OCI-LY3 (cell line): ENCODE measurements at regions not wholly inside any gene's neighbourhood (a gene's known extent, or its start where the extent isn't known, plus 50 kb on each side); places are given as distances from the start of the nearest gene placed in this dataset.
A peak's percentile ranks its signal among the peaks of the same experiment; 100 is the strongest.

Source experiments
- H2AFZ ChIP-seq: fragments of 200-600, 300-600 bp; shearing (Covaris generic); 2 replicates; pipeline ENCODE4 v1.6.0; 2014; ENCODE audit warnings: antibody characterized with exemption, low read depth, low read length
- H3K27ac ChIP-seq: fragments of 200-600, 300-600 bp; sonication (generic); 2 replicates; pipeline ENCODE4 v1.5.1; 2014; ENCODE audit warnings: mild to moderate bottlenecking, low read length, moderate library complexity, mixed read lengths
- H3K27me3 ChIP-seq: fragments of 200-600, 300-600 bp; sonication (generic); 2 replicates; pipeline ENCODE4 v1.6.1; 2014; ENCODE audit warnings: low read depth, low read length, mixed read lengths
- H3K36me3 ChIP-seq: fragments of 200-600, 300-600 bp; sonication (generic); replicated peaks from 2 replicates; pipeline ENCODE3; 2014; ENCODE audit warnings: low read depth, low read length, mixed read lengths
- H3K4me1 ChIP-seq: fragments of 300-600, 200-600 bp; sonication (generic); 2 replicates; pipeline ENCODE4 v1.6.1; 2014; ENCODE audit warnings: low read length, mixed read lengths
- H3K4me2 ChIP-seq: fragments of 200-600, 300-600 bp; sonication (generic); 2 replicates; pipeline ENCODE4 v1.6.1; 2014; ENCODE audit warnings: low read length, mixed read lengths
- H3K4me3 ChIP-seq: fragments of 300-600, 200-600 bp; sonication (generic); 2 replicates; pipeline ENCODE4 v1.5.1; 2014; ENCODE audit warnings: antibody characterized with exemption, mild to moderate bottlenecking, low read length, moderate library complexity
- H3K79me2 ChIP-seq: fragments of 300-600, 200-600 bp; shearing (Covaris generic); 2 replicates; pipeline ENCODE4 v1.6.1; 2014; ENCODE audit warnings: mild to moderate bottlenecking, low read length, mixed read lengths
- H3K9ac ChIP-seq: fragments of 300-600, 200-600 bp; shearing (Covaris generic); 2 replicates; pipeline ENCODE4 v1.6.0; 2014; ENCODE audit warnings: mild to moderate bottlenecking, low read length, moderate library complexity
- H3K9me3 ChIP-seq: fragments of 200-600, 300-600 bp; shearing (Covaris generic); 2 replicates; pipeline ENCODE4 v1.6.1; 2014; ENCODE audit warnings: low read length, mixed read lengths; ENCODE audit not compliant: insufficient read depth
- H4K20me1 ChIP-seq: fragments of 200-600, 300-600 bp; sonication (generic); 2 replicates; pipeline ENCODE4 v1.6.1; 2016; ENCODE audit warnings: low read length, mixed read lengths; ENCODE audit not compliant: insufficient read depth
- EZH2phosphoT487 ChIP-seq: fragments of 200-600 bp; shearing (Covaris generic); IDR thresholded peaks from 2 replicates; pipeline ENCODE4 v1.6.1; 2018; ENCODE audit warnings: antibody characterized with exemption, mixed run types, low read depth
- TF ChIP-seq, protein P1 (sequence below): fragments of 200-600, 300-600 bp; sonication (generic); IDR thresholded peaks from 2 replicates; pipeline ENCODE4 v1.5.1; 2014; ENCODE audit warnings: antibody characterized with exemption, low read length, low read depth

GRCh38 chr15:67911727-67912126 is 71.9 kb upstream of the RNU6-1 start:
- Histone ChIP-seq H3K27me3 (0 out of 2 replicates have a peak, but pooled peaks cover 5% of the 10 kb centered on the region), H3K27ac (peak overlapping the region; percentile 31), H2AFZ (no peak overlapping the region), H3K36me3 (peaks cover 6% of the 10 kb centered on the region), H3K4me1 (peaks cover 16% of the 10 kb centered on the region), H3K4me2 (peak overlapping the region; percentile 52), H3K9ac (no peak overlapping the region), H3K4me3 (peak overlapping the region; percentile 14; the same call in 1 of the 2 replicates), H3K79me2 (no peaks in the 10 kb centered on the region), H3K9me3 (peaks cover 9% of the 10 kb centered on the region; the same call in 1 of the 2 replicates), H4K20me1 (no peaks in the 10 kb centered on the region)
- TF ChIP-seq, protein P1, sequence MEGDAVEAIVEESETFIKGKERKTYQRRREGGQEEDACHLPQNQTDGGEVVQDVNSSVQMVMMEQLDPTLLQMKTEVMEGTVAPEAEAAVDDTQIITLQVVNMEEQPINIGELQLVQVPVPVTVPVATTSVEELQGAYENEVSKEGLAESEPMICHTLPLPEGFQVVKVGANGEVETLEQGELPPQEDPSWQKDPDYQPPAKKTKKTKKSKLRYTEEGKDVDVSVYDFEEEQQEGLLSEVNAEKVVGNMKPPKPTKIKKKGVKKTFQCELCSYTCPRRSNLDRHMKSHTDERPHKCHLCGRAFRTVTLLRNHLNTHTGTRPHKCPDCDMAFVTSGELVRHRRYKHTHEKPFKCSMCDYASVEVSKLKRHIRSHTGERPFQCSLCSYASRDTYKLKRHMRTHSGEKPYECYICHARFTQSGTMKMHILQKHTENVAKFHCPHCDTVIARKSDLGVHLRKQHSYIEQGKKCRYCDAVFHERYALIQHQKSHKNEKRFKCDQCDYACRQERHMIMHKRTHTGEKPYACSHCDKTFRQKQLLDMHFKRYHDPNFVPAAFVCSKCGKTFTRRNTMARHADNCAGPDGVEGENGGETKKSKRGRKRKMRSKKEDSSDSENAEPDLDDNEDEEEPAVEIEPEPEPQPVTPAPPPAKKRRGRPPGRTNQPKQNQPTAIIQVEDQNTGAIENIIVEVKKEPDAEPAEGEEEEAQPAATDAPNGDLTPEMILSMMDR = no peak
- no peak for TF ChIP-seq EZH2phosphoT487

- peaks cover 16% of the 10 kb centered on the region for H3K36me3 ChIP-seq
- no peak overlapping the region for H3K4me3 ChIP-seq
- peaks cover 16% of the 10 kb centered on the region; the same call in 1 of the 2 replicates for H3K9me3 ChIP-seq
- H3K9ac ChIP-seq = no peak overlapping the region
- no peaks in the 10 kb centered on the region for H4K20me1 ChIP-seq
- H2AFZ ChIP-seq = no peak overlapping the region
- TF ChIP-seq EZH2phosphoT487 = no peak
- TF ChIP-seq, protein P1 = no peak
- no peaks in the 10 kb centered on the region for H3K27me3 ChIP-seq
- no peak overlapping the region for H3K4me2 ChIP-seq
- H3K4me1 ChIP-seq = peaks cover 16% of the 10 kb centered on the region
- H3K79me2 ChIP-seq = no peaks in the 10 kb centered on the region
- H3K27ac ChIP-seq = no peak overlapping the region
Observed at GRCh38 chr15:67914028-67914427, 74.2 kb upstream of the RNU6-1 start.

DNA sequence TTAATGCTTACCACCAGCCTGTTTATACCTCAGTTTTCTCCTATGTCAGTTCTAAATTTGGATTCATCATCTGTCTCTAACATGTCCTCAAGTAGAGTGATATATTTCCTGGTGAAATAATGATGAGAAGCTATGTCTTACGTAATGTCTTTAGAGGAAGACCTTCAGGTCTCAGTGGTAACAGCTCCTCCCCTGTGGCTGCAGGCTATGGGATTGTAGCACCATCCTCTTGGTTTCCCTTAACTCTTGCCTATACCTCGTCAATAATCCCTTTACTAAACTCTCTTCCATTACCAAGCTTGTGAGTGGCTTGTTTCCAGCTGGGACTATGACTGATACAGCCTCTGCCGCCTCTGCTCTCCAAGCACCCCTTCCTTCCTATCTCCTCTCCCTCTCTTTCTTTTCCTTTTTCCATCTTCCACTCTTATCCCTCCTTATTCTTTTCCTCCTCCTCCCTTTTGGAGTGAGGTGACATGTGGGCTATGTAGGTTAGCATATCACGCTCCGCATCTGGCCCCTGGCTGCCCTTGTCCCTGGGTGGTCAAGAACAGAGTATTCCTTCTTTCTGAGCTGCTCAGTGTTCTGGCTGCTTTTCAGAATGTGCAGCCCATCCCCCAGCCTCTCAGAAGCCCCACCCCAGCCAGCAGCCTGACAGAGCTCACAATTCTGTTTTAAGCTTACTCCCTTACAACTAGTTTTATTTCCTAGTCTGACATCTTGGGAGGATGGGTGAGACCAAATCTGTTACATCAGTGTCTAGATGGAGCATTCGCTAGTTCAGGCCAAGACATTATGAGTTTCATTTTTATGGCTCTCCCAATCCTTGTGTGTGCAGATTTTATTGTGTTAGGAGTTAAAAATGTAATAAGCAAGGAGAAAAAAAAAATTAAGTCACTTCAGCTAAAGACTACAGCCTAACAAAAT is 75.0 kb upstream of the RNU6-1 start:
- no peaks in the 10 kb centered on the region for H3K27me3 ChIP-seq
- H3K79me2 ChIP-seq = no peaks in the 10 kb centered on the region
- peaks cover 16% of the 10 kb centered on the region for H3K4me1 ChIP-seq
- H3K36me3 ChIP-seq = peaks cover 13% of the 10 kb centered on the region
- H2AFZ ChIP-seq = no peak overlapping the region
- peaks cover 11% of the 10 kb centered on the region; the same call in 1 of the 2 replicates for H3K9me3 ChIP-seq
- TF ChIP-seq, protein P1 = no peak
- no peak for TF ChIP-seq EZH2phosphoT487
- H3K4me3 ChIP-seq = no peak overlapping the region
- no peak overlapping the region for H3K4me2 ChIP-seq
- H4K20me1 ChIP-seq = no peaks in the 10 kb centered on the region
- no peak overlapping the region for H3K27ac ChIP-seq
- no peak overlapping the region for H3K9ac ChIP-seq
